Glutamatergic neuron (in vitro differentiated cells): ENCODE measurements at regions not wholly inside any gene's neighbourhood (a gene's known extent, or its start where the extent isn't known, plus 50 kb on each side); places are given as distances from the start of the nearest gene placed in this dataset.
"Not testable (repeated sequence)": the region's sequence is repeated elsewhere in the genome, so short reads cannot be mapped to it uniquely, and the experiment has no call there.

Source experiments
- DNase-seq: peaks from one replicate; pipeline ENCODE4 v3.0.0; 2022
- H3K27ac Mint-ChIP-seq: one replicate; pipeline ENCODE4 v1.8.0; 2020; ENCODE audit warnings: mild to moderate bottlenecking, mixed read lengths, inconsistent platforms; ENCODE audit not compliant: unreplicated experiment
- H3K27me3 Mint-ChIP-seq: one replicate; pipeline ENCODE4 v1.8.0; 2020; ENCODE audit warnings: mild to moderate bottlenecking, moderate library complexity, mixed read lengths, inconsistent platforms; ENCODE audit not compliant: unreplicated experiment
- H3K36me3 Mint-ChIP-seq: one replicate; pipeline ENCODE4 v1.8.0; 2020; ENCODE audit warnings: mild to moderate bottlenecking, mixed read lengths, inconsistent platforms; ENCODE audit not compliant: unreplicated experiment
- H3K4me1 Mint-ChIP-seq: one replicate; pipeline ENCODE4 v1.8.0; 2020; ENCODE audit warnings: mild to moderate bottlenecking, low read depth, mixed read lengths, inconsistent platforms; ENCODE audit not compliant: unreplicated experiment
- H3K4me3 Mint-ChIP-seq: one replicate; pipeline ENCODE4 v1.8.0; 2020; ENCODE audit warnings: mild to moderate bottlenecking, mixed read lengths, inconsistent platforms; ENCODE audit not compliant: unreplicated experiment
- H3K9me3 Mint-ChIP-seq: one replicate; pipeline ENCODE4 v1.8.0; 2020; ENCODE audit warnings: mild to moderate bottlenecking, moderate library complexity, mixed read lengths, inconsistent platforms; ENCODE audit not compliant: unreplicated experiment
- CTCF ChIP-seq: fragments of 200-600 bp; sonication (generic); IDR thresholded peaks from one replicate; pipeline ENCODE4 v1.5.0; 2021; ENCODE audit not compliant: partially characterized antibody, unreplicated experiment

- TF ChIP-seq CTCF, result no peak
- no peak for DNase-seq
- Mint-ChIP-seq H3K4me3 (no peak overlapping the region), H3K27me3 (no peaks in the 10 kb centered on the region), H3K36me3 (no peaks in the 10 kb centered on the region), H3K9me3 (peaks cover 4% of the 10 kb centered on the region), H3K27ac (no peak overlapping the region), H3K4me1 (no peaks in the 10 kb centered on the region)
These were observed 89.2 kb upstream of the SLC6A11 start for GRCh38 chr3:10726787-10727186.

- peaks cover 11% of the 10 kb centered on the region for H3K9me3 Mint-ChIP-seq
- peaks cover 21% of the 10 kb centered on the region for H3K36me3 Mint-ChIP-seq
- H3K4me3 Mint-ChIP-seq, result no peak overlapping the region
- peaks cover 3% of the 10 kb centered on the region for H3K27me3 Mint-ChIP-seq
- H3K4me1 Mint-ChIP-seq, result no peaks in the 10 kb centered on the region
- DNase-seq, result no peak
- TF ChIP-seq CTCF, result no peak
- no peak overlapping the region for H3K27ac Mint-ChIP-seq
These were observed 86.6 kb upstream of the SLC6A11 start for GRCh38 chr3:10729439-10729838.

GRCh38 chr3:10732292-10732691 is 83.7 kb upstream of the SLC6A11 start:
- H3K9me3 Mint-ChIP-seq, result peaks cover 9% of the 10 kb centered on the region
- no peaks in the 10 kb centered on the region for H3K4me1 Mint-ChIP-seq
- TF ChIP-seq CTCF, result no peak
- H3K4me3 Mint-ChIP-seq, result no peak overlapping the region
- DNase-seq, result no peak
- H3K27me3 Mint-ChIP-seq, result peaks cover 5% of the 10 kb centered on the region
- no peak overlapping the region for H3K27ac Mint-ChIP-seq
- peaks cover 21% of the 10 kb centered on the region for H3K36me3 Mint-ChIP-seq

GRCh38 chr3:10733297-10733696 is 82.7 kb upstream of the SLC6A11 start:
- DNase-seq, result no peak
- H3K9me3 Mint-ChIP-seq, result peaks cover 11% of the 10 kb centered on the region
- peaks cover 21% of the 10 kb centered on the region for H3K36me3 Mint-ChIP-seq
- peaks cover 10% of the 10 kb centered on the region for H3K27me3 Mint-ChIP-seq
- H3K4me3 Mint-ChIP-seq, result no peak overlapping the region
- TF ChIP-seq CTCF, result no peak
- H3K27ac Mint-ChIP-seq, result no peak overlapping the region
- H3K4me1 Mint-ChIP-seq, result peaks cover 2% of the 10 kb centered on the region

- Mint-ChIP-seq H3K36me3 (peaks cover 26% of the 10 kb centered on the region), H3K4me1 (peaks cover 10% of the 10 kb centered on the region), H3K9me3 (peaks cover 12% of the 10 kb centered on the region), H3K27me3 (peaks cover 16% of the 10 kb centered on the region)
- H3K27ac Mint-ChIP-seq, H3K4me3 Mint-ChIP-seq, DNase-seq: not testable (repeated sequence)
These were observed 79.6 kb upstream of the SLC6A11 start for GRCh38 chr3:10736444-10736843.

- Mint-ChIP-seq H3K4me3 (peak overlapping the region; percentile 60), H3K4me1 (peaks cover 10% of the 10 kb centered on the region), H3K9me3 (peaks cover 12% of the 10 kb centered on the region), H3K27ac (no peak overlapping the region), H3K36me3 (peaks cover 18% of the 10 kb centered on the region), H3K27me3 (peaks cover 16% of the 10 kb centered on the region)
- no peak for TF ChIP-seq CTCF
- DNase-seq, result no peak
These were observed 78.2 kb upstream of the SLC6A11 start for GRCh38 chr3:10737785-10738184.
